ENCODE measurements at regions not wholly inside any gene's neighbourhood (a gene's known extent, or its start where the extent isn't known, plus 50 kb on each side); places are given as distances from the start of the nearest gene placed in this dataset.

DNA sequence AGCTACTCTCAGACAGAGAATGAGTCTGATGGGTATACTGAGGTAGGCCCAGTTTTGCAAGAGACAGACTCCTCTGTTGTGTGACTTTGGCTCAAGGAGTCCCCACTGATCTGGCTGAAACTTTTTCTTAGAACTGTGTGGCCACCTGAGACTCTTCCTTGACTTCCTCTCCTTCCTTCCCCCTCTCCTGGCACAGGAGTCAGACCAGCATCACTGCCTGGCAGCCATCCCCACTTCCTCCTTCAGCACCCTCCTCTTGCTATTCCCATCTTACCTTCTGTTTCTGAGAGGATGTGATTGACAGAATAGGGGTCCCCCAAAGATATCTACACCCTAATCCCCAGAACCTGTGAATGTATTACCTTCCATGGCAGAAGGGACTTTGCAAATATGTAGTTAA is 351.1 kb downstream of the MN1 start:
- Histone ChIP-seq H3K36me3 (ENCODE audit: insufficient read depth, low read length) (no peaks in the 10 kb centered on the region), H3K4me3 (ENCODE audit: low read depth, low read length, poor library complexity, severe bottlenecking) (no peak overlapping the region), H3K9me3 (ENCODE audit: low read length) (no peaks in the 10 kb centered on the region), H3K4me2 (ENCODE audit: low read length) (no peak overlapping the region), H3K9ac (ENCODE audit: low read length) (no peak overlapping the region), H3K27ac (ENCODE audit: low read depth, low read length, poor library complexity, severe bottlenecking) (no peak overlapping the region), H3F3A (ENCODE audit: insufficient read depth, low read length) (no peaks in the 10 kb centered on the region), H3K9me2 (ENCODE audit: low read depth, low read length) (no peaks in the 10 kb centered on the region), H3K27me3 (ENCODE audit: insufficient read depth, low read length) (no peaks in the 10 kb centered on the region), H2AFZ (ENCODE audit: low read length) (no peak overlapping the region), H3K4me1 (ENCODE audit: insufficient read depth, low read length, severe bottlenecking) (no peaks in the 10 kb centered on the region), H3K79me2 (ENCODE audit: insufficient read depth, low read length) (no peaks in the 10 kb centered on the region), H4K20me1 (ENCODE audit: insufficient read depth, low read length) (no peaks in the 10 kb centered on the region)
- TF ChIP-seq, protein P1, sequence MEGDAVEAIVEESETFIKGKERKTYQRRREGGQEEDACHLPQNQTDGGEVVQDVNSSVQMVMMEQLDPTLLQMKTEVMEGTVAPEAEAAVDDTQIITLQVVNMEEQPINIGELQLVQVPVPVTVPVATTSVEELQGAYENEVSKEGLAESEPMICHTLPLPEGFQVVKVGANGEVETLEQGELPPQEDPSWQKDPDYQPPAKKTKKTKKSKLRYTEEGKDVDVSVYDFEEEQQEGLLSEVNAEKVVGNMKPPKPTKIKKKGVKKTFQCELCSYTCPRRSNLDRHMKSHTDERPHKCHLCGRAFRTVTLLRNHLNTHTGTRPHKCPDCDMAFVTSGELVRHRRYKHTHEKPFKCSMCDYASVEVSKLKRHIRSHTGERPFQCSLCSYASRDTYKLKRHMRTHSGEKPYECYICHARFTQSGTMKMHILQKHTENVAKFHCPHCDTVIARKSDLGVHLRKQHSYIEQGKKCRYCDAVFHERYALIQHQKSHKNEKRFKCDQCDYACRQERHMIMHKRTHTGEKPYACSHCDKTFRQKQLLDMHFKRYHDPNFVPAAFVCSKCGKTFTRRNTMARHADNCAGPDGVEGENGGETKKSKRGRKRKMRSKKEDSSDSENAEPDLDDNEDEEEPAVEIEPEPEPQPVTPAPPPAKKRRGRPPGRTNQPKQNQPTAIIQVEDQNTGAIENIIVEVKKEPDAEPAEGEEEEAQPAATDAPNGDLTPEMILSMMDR (IDR thresholded peaks at IDR 0.05; ENCODE audit: low read length), result no peak
- no peak for TF ChIP-seq EZH2 (IDR thresholded peaks at IDR 0.05; ENCODE audit: borderline replicate concordance, low read length)

GRCh38 chr22:27452245-27452644 is 349.3 kb downstream of the MN1 start:
- Histone ChIP-seq H3K4me3 (ENCODE audit: low read depth, low read length, poor library complexity, severe bottlenecking) (no peak overlapping the region), H3K4me1 (ENCODE audit: insufficient read depth, low read length, severe bottlenecking) (no peaks in the 10 kb centered on the region), H4K20me1 (ENCODE audit: insufficient read depth, low read length) (no peaks in the 10 kb centered on the region), H3K4me2 (ENCODE audit: low read length) (no peak overlapping the region), H3K79me2 (ENCODE audit: insufficient read depth, low read length) (no peaks in the 10 kb centered on the region), H3K27ac (ENCODE audit: low read depth, low read length, poor library complexity, severe bottlenecking) (no peak overlapping the region), H3K27me3 (ENCODE audit: insufficient read depth, low read length) (no peaks in the 10 kb centered on the region), H3K9me2 (ENCODE audit: low read depth, low read length) (no peaks in the 10 kb centered on the region), H2AFZ (ENCODE audit: low read length) (no peak overlapping the region), H3K9me3 (ENCODE audit: low read length) (no peaks in the 10 kb centered on the region), H3F3A (ENCODE audit: insufficient read depth, low read length) (no peaks in the 10 kb centered on the region), H3K9ac (ENCODE audit: low read length) (no peak overlapping the region), H3K36me3 (ENCODE audit: insufficient read depth, low read length) (no peaks in the 10 kb centered on the region)
- TF ChIP-seq EZH2 (IDR thresholded peaks at IDR 0.05; ENCODE audit: borderline replicate concordance, low read length), result no peak
- TF ChIP-seq, protein P1 (IDR thresholded peaks at IDR 0.05; ENCODE audit: low read length), result no peak

- Histone ChIP-seq H3K9me2 (ENCODE audit: low read depth, low read length) (no peaks in the 10 kb centered on the region), H3F3A (ENCODE audit: insufficient read depth, low read length) (no peaks in the 10 kb centered on the region), H3K27me3 (ENCODE audit: insufficient read depth, low read length) (no peaks in the 10 kb centered on the region), H3K9me3 (ENCODE audit: low read length) (no peaks in the 10 kb centered on the region), H3K4me2 (ENCODE audit: low read length) (no peak overlapping the region), H3K27ac (ENCODE audit: low read depth, low read length, poor library complexity, severe bottlenecking) (no peak overlapping the region), H2AFZ (ENCODE audit: low read length) (no peak overlapping the region), H3K9ac (ENCODE audit: low read length) (no peak overlapping the region), H3K79me2 (ENCODE audit: insufficient read depth, low read length) (no peaks in the 10 kb centered on the region), H4K20me1 (ENCODE audit: insufficient read depth, low read length) (no peaks in the 10 kb centered on the region), H3K4me1 (ENCODE audit: insufficient read depth, low read length, severe bottlenecking) (no peaks in the 10 kb centered on the region), H3K4me3 (ENCODE audit: low read depth, low read length, poor library complexity, severe bottlenecking) (no peak overlapping the region), H3K36me3 (ENCODE audit: insufficient read depth, low read length) (no peaks in the 10 kb centered on the region)
- TF ChIP-seq, protein P1 (IDR thresholded peaks at IDR 0.05; ENCODE audit: low read length), result no peak
- no peak for TF ChIP-seq EZH2 (IDR thresholded peaks at IDR 0.05; ENCODE audit: borderline replicate concordance, low read length)
Measured at GRCh38 chr22:27452922-27453321, 348.6 kb downstream of the MN1 start.

All from OCI-LY1 (cell line).